ENCODE measurements at regions not wholly inside any gene's neighbourhood (a gene's known extent, or its start where the extent isn't known, plus 50 kb on each side); places are given as distances from the start of the nearest gene placed in this dataset.

DNA sequence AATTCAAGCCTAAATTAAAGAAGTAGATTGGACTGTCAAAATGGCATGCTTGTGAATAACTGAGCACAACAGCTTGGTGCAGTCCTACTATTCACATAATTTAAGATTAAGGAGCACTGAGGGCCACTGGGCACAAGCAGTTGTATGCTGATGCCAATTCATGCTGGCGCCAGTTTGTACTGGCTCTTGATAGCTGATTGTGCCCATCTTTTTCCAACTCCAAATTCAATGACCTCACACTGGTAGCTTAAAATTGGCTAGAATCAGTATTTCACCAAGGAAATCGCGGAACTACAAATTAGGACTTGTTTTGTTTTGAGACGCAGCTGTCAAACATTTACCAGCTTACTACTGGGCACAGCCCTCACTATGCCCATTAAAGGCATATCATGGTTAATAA, 969.2 kb downstream of the JRKL start (continued):
- no peak for TF ChIP-seq REST (IDR thresholded peaks at IDR 0.05; ENCODE audit: unreplicated experiment)

- no peak overlapping the region for H3K27ac Mint-ChIP-seq
- Histone ChIP-seq H3K27ac (ENCODE audit: low read depth) (no peak overlapping the region), H3K4me1 (ENCODE audit: insufficient read depth) (no peaks in the 10 kb centered on the region), H3K79me2 (replicated peaks; ENCODE audit: insufficient read depth) (no peaks in the 10 kb centered on the region), H3K4me2 (no peak overlapping the region), H3K36me3 (ENCODE audit: insufficient read depth) (no peaks in the 10 kb centered on the region), H3F3A (replicated peaks; ENCODE audit: low read depth) (no peaks in the 10 kb centered on the region), H3K27me3 (ENCODE audit: insufficient read depth) (no peaks in the 10 kb centered on the region), H4K20me1 (replicated peaks; ENCODE audit: insufficient read depth) (no peaks in the 10 kb centered on the region), H2AFZ (no peak overlapping the region), H3K9me2 (ENCODE audit: insufficient read depth) (0 out of 2 replicates have a peak, but pooled peaks cover 5% of the 10 kb centered on the region), H3K4me3 (no peak overlapping the region)
- H3K27me3 Mint-ChIP-seq (ENCODE audit: insufficient read depth, low read depth, poor library complexity): peaks cover 2% of the 10 kb centered on the region
- H3K36me3 Mint-ChIP-seq (ENCODE audit: low read depth): peaks cover under 1% of the 10 kb centered on the region; the same call in 1 of the 3 replicates
- ATAC-seq: no peak
- H3K4me1 Mint-ChIP-seq: no peaks in the 10 kb centered on the region
- DNase-seq (ENCODE audit: low spot score): no peak
- no peak overlapping the region for H3K4me3 Mint-ChIP-seq
- TF ChIP-seq, protein P1, sequence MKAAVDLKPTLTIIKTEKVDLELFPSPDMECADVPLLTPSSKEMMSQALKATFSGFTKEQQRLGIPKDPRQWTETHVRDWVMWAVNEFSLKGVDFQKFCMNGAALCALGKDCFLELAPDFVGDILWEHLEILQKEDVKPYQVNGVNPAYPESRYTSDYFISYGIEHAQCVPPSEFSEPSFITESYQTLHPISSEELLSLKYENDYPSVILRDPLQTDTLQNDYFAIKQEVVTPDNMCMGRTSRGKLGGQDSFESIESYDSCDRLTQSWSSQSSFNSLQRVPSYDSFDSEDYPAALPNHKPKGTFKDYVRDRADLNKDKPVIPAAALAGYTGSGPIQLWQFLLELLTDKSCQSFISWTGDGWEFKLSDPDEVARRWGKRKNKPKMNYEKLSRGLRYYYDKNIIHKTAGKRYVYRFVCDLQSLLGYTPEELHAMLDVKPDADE (IDR thresholded peaks at IDR 0.05): no peak
- H3K9me3 Mint-ChIP-seq: peaks cover 5% of the 10 kb centered on the region; the same call in 2 of the 3 replicates
Measured at GRCh38 chr11:97361812-97362378, 972.1 kb downstream of the JRKL start.

GRCh38 chr11:97363331-97363730, 973.5 kb downstream of the JRKL start:
- Histone ChIP-seq H4K20me1 (replicated peaks; ENCODE audit: insufficient read depth) (no peaks in the 10 kb centered on the region), H3K27ac (ENCODE audit: low read depth) (no peak overlapping the region), H3K27me3 (ENCODE audit: insufficient read depth) (no peaks in the 10 kb centered on the region), H3K4me1 (ENCODE audit: insufficient read depth) (no peaks in the 10 kb centered on the region), H2AFZ (0 out of 2 replicates have a peak overlapping the region, but pooled peaks have one; percentile 30), H3K36me3 (ENCODE audit: insufficient read depth) (no peaks in the 10 kb centered on the region), H3K9me2 (ENCODE audit: insufficient read depth) (0 out of 2 replicates have a peak, but pooled peaks cover 5% of the 10 kb centered on the region), H3F3A (replicated peaks; ENCODE audit: low read depth) (no peaks in the 10 kb centered on the region), H3K4me3 (no peak overlapping the region), H3K79me2 (replicated peaks; ENCODE audit: insufficient read depth) (no peaks in the 10 kb centered on the region), H3K4me2 (no peak overlapping the region)
- H3K4me1 Mint-ChIP-seq: no peaks in the 10 kb centered on the region
- peaks cover 3% of the 10 kb centered on the region; the same call in 1 of the 3 replicates for H3K36me3 Mint-ChIP-seq (ENCODE audit: low read depth)
- ATAC-seq (no peak), DNase-seq (ENCODE audit: low spot score) (no peak)
- no peak overlapping the region for H3K4me3 Mint-ChIP-seq
- no peak overlapping the region for H3K27ac Mint-ChIP-seq
- peaks cover 6% of the 10 kb centered on the region for H3K27me3 Mint-ChIP-seq (ENCODE audit: insufficient read depth, low read depth, poor library complexity)
- peaks cover 5% of the 10 kb centered on the region; the same call in 2 of the 3 replicates for H3K9me3 Mint-ChIP-seq
- no peak for TF ChIP-seq ZNF114 (CRISPR knock-in tag; IDR thresholded peaks at IDR 0.05)
- TF ChIP-seq STAT1 (IDR thresholded peaks at IDR 0.05; ENCODE audit: unreplicated experiment): no peak
- TF ChIP-seq NANOG (IDR thresholded peaks at IDR 0.05; ENCODE audit: borderline replicate concordance): no peak
- TF ChIP-seq POLR2AphosphoS5 (IDR thresholded peaks at IDR 0.05; ENCODE audit: low read depth): no peak
- TF ChIP-seq REST (IDR thresholded peaks at IDR 0.05; ENCODE audit: unreplicated experiment): no peak
- no peak for TF ChIP-seq JUNB (IDR thresholded peaks at IDR 0.05; ENCODE audit: unreplicated experiment)
- TF ChIP-seq, protein P2, sequence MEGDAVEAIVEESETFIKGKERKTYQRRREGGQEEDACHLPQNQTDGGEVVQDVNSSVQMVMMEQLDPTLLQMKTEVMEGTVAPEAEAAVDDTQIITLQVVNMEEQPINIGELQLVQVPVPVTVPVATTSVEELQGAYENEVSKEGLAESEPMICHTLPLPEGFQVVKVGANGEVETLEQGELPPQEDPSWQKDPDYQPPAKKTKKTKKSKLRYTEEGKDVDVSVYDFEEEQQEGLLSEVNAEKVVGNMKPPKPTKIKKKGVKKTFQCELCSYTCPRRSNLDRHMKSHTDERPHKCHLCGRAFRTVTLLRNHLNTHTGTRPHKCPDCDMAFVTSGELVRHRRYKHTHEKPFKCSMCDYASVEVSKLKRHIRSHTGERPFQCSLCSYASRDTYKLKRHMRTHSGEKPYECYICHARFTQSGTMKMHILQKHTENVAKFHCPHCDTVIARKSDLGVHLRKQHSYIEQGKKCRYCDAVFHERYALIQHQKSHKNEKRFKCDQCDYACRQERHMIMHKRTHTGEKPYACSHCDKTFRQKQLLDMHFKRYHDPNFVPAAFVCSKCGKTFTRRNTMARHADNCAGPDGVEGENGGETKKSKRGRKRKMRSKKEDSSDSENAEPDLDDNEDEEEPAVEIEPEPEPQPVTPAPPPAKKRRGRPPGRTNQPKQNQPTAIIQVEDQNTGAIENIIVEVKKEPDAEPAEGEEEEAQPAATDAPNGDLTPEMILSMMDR (conservative IDR thresholded peaks at IDR 0.05; ENCODE audit: low read depth in 2 of 2): no peak
- TF ChIP-seq, protein P1 (IDR thresholded peaks at IDR 0.05): no peak

Measured in GM23338 (cell line).